SK-N-SH treated with all-trans-retinoic acid at 6 μM for 48 hours (cell line): ENCODE measurements at regions not wholly inside any gene's neighbourhood (a gene's known extent, or its start where the extent isn't known, plus 50 kb on each side); places are given as distances from the start of the nearest gene placed in this dataset.
"Not testable (repeated sequence)": the region's sequence is repeated elsewhere in the genome, so short reads cannot be mapped to it uniquely, and the experiment has no call there.

Experiments
- ATAC-seq: fragments of 200-7000 bp; cut with Tn5 transposase; 3 replicates; pipeline ENCODE4 v1.9.1; 2020; ENCODE audit warnings: mild to moderate bottlenecking, moderate library complexity
- ARNTL ChIP-seq: fragments of 450-650 bp; formaldehyde crosslinking; IDR thresholded peaks from 2 replicates; pipeline ENCODE4 v1.5.0; 2020; ENCODE audit warnings: low read depth, mild to moderate bottlenecking, moderate library complexity, borderline replicate concordance
- CSDC2 ChIP-seq: fragments of 250-450 bp; sonication (Bioruptor Pico); IDR thresholded peaks from 2 replicates; pipeline ENCODE4 v1.5.0; 2020; ENCODE audit warnings: mild to moderate bottlenecking, moderate library complexity
- CSRNP3 ChIP-seq: fragments of 250-450 bp; sonication (Bioruptor Pico); IDR thresholded peaks from 2 replicates; pipeline ENCODE4 v1.5.1; 2021; ENCODE audit warnings: mild to moderate bottlenecking, moderate library complexity
- GLIS3 ChIP-seq: fragments of 250-450 bp; sonication (Bioruptor Pico); IDR thresholded peaks from 2 replicates; pipeline ENCODE4 v1.5.0; 2020; ENCODE audit warnings: mild to moderate bottlenecking, moderate library complexity
- ISL1 ChIP-seq: fragments of 250-450 bp; sonication (Bioruptor Pico); IDR thresholded peaks from 2 replicates; pipeline ENCODE4 v2.1.2; 2022; ENCODE audit warnings: mild to moderate bottlenecking, moderate library complexity
- OSR1 ChIP-seq: fragments of 250-450 bp; sonication (Bioruptor Pico); IDR thresholded peaks from 2 replicates; pipeline ENCODE4 v1.8.0; 2022; ENCODE audit warnings: moderate library complexity, mild to moderate bottlenecking, inconsistent platforms
- POU6F1 ChIP-seq: fragments of 250-450 bp; sonication (Bioruptor Pico); IDR thresholded peaks from 2 replicates; pipeline ENCODE4 v1.8.0; 2021; ENCODE audit warnings: low read depth, mild to moderate bottlenecking, moderate library complexity, borderline replicate concordance
- PPARA ChIP-seq: fragments of 250-450 bp; sonication (Bioruptor Pico); IDR thresholded peaks from 2 replicates; pipeline ENCODE4 v1.5.0; 2020; ENCODE audit warnings: mild to moderate bottlenecking, borderline replicate concordance
- RARB ChIP-seq: fragments of 250-450 bp; sonication (Bioruptor Pico); IDR thresholded peaks from 2 replicates; pipeline ENCODE4 v1.8.0; 2021; ENCODE audit warnings: mild to moderate bottlenecking, moderate library complexity
- TCF4 ChIP-seq: fragments of 250-450 bp; sonication (Bioruptor Pico); IDR thresholded peaks from 2 replicates; pipeline ENCODE4 v1.8.0; 2021; ENCODE audit warnings: mild to moderate bottlenecking, moderate library complexity, borderline replicate concordance
- TOX ChIP-seq: fragments of 250-450 bp; sonication (Bioruptor Pico); IDR thresholded peaks from 2 replicates; pipeline ENCODE4 v1.8.0; 2021; ENCODE audit warnings: mild to moderate bottlenecking, moderate library complexity, borderline replicate concordance
- TSHZ2 ChIP-seq: fragments of 250-450 bp; sonication (Bioruptor Pico); IDR thresholded peaks from 2 replicates; pipeline ENCODE4 v1.5.0; 2020; ENCODE audit warnings: mild to moderate bottlenecking, moderate library complexity
- ZC3H10 ChIP-seq: fragments of 250-450 bp; sonication (Bioruptor Pico); IDR thresholded peaks from 2 replicates; pipeline ENCODE4 v1.5.1; 2021; ENCODE audit warnings: mild to moderate bottlenecking, moderate library complexity
- ZFP3 ChIP-seq: fragments of 250-450 bp; sonication (Bioruptor Pico); IDR thresholded peaks from 2 replicates; pipeline ENCODE4 v1.5.0; 2020; ENCODE audit warnings: mild to moderate bottlenecking, moderate library complexity
- ZFP30 ChIP-seq: fragments of 450-650 bp; formaldehyde crosslinking; IDR thresholded peaks from 2 replicates; pipeline ENCODE4 v1.5.0; 2022; ENCODE audit warnings: mild to moderate bottlenecking, moderate library complexity
- ZNF565 ChIP-seq: fragments of 450-650 bp; formaldehyde crosslinking; conservative IDR thresholded peaks from 2 replicates; pipeline ENCODE4 v1.5.0; 2020; ENCODE audit warnings: low read depth, mild to moderate bottlenecking, moderate library complexity
- ZNF70 ChIP-seq: fragments of 450-650 bp; formaldehyde crosslinking; IDR thresholded peaks from 2 replicates; pipeline ENCODE4 v1.5.0; 2020; ENCODE audit warnings: mild to moderate bottlenecking, moderate library complexity
- ZNF8 ChIP-seq: fragments of 450-650 bp; formaldehyde crosslinking; IDR thresholded peaks from 2 replicates; pipeline ENCODE4 v1.5.0; 2020; ENCODE audit warnings: mild to moderate bottlenecking, moderate library complexity
- TF ChIP-seq, protein P1 (sequence below): fragments of 250-450 bp; sonication (Bioruptor Pico); IDR thresholded peaks from 2 replicates; pipeline ENCODE4 v1.8.0; 2020; ENCODE audit warnings: mild to moderate bottlenecking, moderate library complexity, borderline replicate concordance

DNA sequence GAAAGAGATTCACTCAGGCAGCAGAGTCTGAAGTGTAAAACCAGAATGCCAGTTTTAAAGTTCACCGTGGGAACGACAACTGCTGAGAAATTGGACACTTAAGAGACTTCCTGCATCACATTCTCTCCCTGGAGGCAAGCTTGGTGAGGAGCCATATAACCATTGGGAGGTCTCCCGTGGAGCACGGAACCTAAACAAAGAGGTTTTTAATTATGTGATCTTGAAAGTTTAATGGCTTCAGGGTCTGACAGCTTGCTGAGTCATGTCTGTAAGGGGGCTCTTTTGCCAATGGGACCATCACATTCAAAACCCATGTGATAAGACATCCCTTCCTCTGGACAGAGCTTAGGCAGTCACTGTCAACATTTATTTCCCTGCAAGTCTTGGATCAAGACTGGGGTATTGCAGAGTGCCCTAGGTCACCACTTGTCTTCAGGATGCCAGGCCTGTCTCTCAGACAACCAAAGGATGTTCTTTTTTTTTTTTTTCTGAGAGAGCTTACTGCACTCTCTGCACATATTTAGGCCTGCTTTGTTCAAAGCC, 674.4 kb downstream of the TYW1 start:
- TF ChIP-seq TSHZ2 (CRISPR knock-in tag) (no peak), ZFP30 (CRISPR knock-in tag) (no peak), TOX (CRISPR knock-in tag) (no peak), GLIS3 (CRISPR knock-in tag) (no peak), RARB (CRISPR knock-in tag) (no peak), ZNF8 (CRISPR knock-in tag) (no peak), OSR1 (CRISPR knock-in tag) (no peak), ARNTL (no peak), POU6F1 (no peak), CSDC2 (no peak), PPARA (CRISPR knock-in tag) (no peak), ZNF70 (CRISPR knock-in tag) (no peak), CSRNP3 (no peak), ZFP3 (CRISPR knock-in tag) (no peak), ISL1 (CRISPR knock-in tag) (no peak), ZNF565 (CRISPR knock-in tag) (no peak), TCF4 (CRISPR knock-in tag) (no peak), ZC3H10 (CRISPR knock-in tag) (no peak)
- TF ChIP-seq, protein P1, sequence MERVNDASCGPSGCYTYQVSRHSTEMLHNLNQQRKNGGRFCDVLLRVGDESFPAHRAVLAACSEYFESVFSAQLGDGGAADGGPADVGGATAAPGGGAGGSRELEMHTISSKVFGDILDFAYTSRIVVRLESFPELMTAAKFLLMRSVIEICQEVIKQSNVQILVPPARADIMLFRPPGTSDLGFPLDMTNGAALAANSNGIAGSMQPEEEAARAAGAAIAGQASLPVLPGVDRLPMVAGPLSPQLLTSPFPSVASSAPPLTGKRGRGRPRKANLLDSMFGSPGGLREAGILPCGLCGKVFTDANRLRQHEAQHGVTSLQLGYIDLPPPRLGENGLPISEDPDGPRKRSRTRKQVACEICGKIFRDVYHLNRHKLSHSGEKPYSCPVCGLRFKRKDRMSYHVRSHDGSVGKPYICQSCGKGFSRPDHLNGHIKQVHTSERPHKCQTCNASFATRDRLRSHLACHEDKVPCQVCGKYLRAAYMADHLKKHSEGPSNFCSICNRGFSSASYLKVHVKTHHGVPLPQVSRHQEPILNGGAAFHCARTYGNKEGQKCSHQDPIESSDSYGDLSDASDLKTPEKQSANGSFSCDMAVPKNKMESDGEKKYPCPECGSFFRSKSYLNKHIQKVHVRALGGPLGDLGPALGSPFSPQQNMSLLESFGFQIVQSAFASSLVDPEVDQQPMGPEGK (CRISPR knock-in tag) = no peak
- no peak for ATAC-seq

DNA sequence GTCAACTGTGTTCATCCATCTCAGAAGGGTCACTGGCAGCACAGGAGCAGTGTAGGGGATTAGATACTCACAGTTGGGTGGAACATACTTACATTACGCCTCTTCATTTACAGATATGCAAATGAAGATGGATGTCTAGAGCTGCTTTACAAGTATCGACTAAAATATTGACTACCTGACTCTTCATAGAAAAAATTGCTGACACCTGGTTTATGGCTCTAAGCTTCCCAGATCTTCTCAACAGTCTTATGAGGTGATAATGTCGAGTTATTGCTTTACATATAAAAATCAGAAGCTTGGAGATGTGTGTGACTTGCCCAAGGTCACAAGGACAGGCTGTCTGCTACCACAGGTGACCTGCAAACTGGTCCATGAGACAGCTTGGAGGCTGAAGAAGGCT, 677.2 kb downstream of the TYW1 start:
- no peak for TF ChIP-seq ZFP3 (CRISPR knock-in tag)
- TF ChIP-seq, protein P1 (CRISPR knock-in tag) = no peak
- ATAC-seq = no peak

DNA sequence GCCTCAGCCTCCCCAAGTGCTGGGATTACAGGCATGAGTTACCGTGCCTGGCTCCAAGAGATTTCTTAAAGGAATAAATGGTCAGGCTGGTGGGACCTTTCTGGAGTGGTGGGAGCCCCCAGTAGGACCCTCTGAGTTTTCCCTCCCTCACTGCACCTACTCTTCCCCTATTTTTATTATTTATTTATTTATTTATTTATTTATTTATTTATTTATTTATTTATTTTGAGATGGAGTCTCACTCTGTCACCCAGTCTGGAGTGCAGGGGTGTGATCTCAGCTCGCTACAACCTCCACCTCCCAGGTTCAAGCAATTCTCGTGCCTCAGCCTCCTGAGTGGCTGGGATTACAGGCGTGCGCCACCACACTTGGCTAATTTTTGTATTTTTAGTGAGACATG, 678.2 kb downstream of the TYW1 start:
- ATAC-seq = not testable (repeated sequence)

- no peak for TF ChIP-seq ZNF8 (CRISPR knock-in tag)
- TF ChIP-seq POU6F1 = no peak
- no peak for TF ChIP-seq TOX (CRISPR knock-in tag)
- no peak for ATAC-seq
Observed at GRCh38 chr7:67675971-67676370, 679.3 kb downstream of the TYW1 start.
